Putamen (tissue), 1 donor: ENCODE measurements at regions not wholly inside any gene's neighbourhood (a gene's known extent, or its start where the extent isn't known, plus 50 kb on each side); places are given as distances from the start of the nearest gene placed in this dataset.
"Not testable (repeated sequence)": the region's sequence is repeated elsewhere in the genome, so short reads cannot be mapped to it uniquely, and the experiment has no call there.

ENCODE experiments used
- DNase-seq: peaks from one replicate; pipeline ENCODE4 v3.0.0-alpha.2; 2016; ENCODE audit warnings: low spot score

DNA sequence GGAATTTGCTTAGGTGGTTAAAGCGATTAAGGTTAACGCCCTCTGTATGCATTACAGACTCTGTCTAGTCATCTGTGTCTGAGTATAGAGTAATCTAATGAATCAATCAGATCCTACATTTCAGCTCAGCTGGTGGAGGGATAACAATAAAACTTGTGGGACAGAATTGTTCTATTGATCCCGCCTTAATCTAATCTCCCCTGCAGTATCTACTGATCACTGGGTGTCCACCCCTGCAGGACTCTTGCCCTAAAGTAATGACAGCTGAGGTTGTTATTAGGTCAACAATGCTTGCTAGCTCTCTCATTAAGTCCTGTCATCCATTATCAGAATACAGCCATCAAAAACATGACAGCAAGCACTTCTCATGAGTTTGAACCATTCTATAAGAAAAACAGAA is 462.6 kb upstream of the TMEFF2 start:
- DNase-seq = no peak

DNA sequence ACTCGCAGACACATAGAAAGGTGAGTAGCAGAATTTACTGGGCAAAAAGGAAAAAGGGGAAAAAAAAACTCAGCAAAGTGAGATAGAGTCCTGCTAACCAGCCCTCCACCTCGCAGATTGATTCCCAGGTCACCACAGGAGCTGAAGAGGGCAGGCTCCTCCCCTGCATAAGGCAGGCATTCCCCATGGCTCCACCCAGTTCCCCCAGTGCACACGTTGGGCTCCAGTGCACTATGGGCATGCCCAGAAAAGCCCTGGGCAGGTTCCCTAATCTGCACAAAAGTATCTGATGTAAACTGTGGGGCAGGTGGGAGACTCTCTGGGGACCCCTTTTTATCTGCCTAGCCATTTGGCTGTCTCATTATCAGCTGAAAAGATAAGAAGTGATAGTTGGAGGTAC is 461.2 kb upstream of the TMEFF2 start:
- DNase-seq = no peak

DNA sequence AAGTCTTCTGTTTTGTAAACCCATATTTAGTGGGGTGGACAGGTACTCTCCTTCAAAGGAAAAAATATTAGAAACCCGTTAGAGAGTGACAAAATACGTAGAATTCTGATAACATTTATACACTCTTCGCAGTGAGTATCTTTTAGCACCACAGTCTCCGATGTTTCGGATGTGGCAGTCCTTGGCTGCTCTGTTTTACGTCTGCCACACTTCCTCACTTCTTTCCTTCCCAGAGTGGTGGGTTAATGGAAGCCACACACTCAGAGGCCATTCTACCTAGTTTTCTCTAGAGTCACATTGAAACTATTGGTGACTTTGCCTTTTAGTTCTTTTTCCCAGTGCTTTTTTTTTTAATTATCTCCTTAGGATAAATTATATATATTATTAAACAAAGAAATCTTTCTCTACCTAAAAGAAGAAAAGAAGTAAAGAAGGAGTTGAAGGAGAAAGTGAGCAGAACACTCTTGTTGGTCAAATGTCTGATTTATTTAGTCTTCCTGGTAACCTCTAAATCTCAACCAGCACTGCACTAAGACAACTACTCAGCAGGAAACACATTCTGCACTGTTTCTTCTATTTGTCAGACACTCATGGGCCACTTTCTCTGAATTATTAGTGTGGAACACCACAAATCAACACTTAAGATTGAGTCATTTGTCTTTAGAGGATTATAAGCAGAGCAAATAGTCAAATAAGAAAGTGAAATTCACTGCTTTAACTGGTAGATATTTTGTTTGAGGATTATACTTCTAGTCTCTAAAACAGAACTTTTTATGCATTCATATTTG is 451.3 kb upstream of the TMEFF2 start:
- DNase-seq = no peak

DNA sequence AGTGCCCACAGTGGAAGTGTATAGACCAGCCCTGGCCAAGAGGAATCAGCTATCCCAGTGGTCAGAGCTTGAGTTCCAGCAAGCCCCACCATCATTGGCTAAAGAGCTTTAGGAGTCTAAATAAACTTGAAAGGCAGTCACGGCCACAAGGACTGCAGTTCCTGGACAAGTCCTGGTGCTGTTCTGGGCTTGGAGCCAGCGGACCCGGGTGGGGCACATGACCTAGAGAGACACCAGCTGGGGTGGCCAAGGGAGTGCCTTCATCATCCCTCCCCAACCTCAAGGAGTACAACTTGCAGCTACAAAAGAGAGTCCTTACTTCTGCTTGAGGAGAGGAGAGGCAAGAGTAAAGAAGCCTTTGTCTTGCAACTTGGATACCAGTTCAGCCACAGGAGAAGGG is 439.8 kb upstream of the TMEFF2 start:
- no peak for DNase-seq

DNA sequence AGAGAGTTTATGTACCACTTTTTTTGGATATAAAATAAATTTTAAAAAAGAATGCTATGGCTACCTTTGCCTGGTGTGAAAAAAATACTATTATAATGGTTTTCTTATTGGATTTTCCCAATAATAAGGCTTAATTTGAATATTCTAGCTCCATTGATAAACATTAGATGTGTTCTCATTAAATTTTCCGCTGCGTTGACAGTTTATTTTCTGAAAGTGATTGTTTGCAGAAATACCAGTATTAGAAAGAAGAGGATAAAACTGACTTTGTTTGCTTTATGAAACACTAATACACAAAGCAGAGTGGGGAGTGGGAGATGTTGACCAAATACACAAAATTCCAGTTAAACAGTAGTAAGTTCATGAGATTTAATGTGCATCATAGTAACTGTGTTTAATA is 433.3 kb upstream of the TMEFF2 start:
- DNase-seq = no peak

DNA sequence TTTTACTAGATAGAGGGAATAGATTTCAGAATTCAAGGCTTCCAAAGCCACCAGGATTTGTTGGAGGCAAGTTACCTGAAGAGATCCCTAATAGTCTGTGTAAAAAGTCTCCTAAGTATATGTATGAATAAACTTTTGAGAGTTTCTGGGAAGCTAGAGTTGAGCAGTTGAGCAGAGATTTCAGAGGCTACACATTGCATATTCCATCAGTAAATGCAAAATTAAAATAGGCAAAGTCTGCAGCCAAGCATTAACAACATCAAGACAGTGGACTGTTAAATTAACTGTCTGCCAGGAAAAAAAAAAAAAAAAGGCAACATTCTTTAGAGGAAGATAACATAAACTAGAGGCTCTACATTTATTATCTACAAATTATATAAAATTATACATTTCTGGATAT is 420.4 kb upstream of the TMEFF2 start:
- no peak for DNase-seq

DNA sequence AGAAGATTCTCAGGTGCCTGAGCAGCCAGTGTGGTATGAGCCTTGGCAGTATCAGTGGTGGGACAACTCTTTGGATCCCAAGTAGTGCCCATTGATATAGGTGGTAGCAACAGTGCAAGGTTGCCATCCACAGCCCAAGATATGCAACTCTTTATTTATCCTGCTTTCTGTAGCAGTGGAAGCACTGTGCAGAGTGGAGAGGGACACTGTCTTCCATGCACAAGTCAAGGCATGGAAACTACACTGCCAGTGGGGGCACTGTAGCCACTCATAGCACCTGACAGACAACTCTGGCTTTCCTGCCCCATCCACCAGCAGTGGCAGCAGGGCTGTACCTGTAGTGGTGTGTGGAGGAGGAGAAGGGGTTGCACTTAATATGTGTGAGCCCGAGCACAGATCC is 409.6 kb upstream of the TMEFF2 start:
- no peak for DNase-seq

DNA sequence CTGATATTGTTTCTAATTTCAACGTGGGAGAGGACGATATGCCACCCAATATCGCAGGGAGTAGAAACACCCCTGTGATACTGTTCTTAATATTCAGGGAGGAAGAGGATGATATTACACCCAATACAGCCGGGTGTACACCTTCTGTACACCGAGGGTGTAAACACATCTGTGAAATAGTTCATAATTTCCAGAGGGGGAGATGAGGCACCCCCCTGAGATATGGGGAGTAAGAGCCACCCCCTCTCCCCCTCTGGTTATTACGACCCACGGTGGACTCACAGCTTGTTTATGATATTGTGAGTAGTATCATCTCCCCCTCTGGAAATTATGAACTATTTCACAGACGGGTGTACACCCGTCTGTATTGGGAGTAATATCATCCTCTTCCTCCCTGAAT is 403.9 kb upstream of the TMEFF2 start:
- DNase-seq = not testable (repeated sequence)

DNA sequence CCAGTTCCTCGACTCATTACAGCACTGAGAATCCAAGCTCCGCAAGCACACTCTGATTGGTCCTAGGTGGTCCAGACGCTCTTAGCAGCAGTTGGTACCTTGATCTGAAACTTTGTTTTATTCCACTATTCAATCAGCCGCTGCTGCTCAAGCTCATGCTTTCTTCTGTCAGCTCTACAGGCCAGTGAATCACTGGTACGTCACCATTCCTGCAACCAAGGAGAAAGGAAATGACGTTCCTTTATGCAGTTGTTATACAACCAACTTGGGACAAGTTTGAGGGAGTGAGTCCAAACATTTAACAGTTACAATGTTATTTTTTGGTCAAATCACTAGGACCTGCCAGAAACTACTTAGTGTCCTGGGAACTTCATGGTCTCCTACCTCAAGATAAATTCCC is 398.8 kb upstream of the TMEFF2 start:
- DNase-seq = no peak

DNA sequence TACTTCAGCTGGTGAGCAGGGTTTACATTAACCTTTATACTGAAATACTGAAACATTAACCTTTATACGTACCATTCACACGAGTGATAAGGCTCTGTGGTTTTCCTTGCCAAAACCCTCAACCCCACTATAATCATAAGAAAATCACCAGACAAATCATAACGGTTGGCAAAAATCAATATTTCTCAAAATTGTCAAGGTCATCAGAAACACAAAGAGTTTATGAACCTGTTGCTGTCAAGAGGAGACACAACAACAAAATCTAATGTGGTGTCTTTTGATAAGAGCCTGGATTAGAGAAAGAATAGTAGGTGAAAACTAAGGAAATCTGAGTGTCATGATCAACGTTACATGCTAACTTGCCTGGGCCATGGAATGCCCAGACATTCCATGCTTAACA is 396.9 kb upstream of the TMEFF2 start:
- no peak for DNase-seq

DNA sequence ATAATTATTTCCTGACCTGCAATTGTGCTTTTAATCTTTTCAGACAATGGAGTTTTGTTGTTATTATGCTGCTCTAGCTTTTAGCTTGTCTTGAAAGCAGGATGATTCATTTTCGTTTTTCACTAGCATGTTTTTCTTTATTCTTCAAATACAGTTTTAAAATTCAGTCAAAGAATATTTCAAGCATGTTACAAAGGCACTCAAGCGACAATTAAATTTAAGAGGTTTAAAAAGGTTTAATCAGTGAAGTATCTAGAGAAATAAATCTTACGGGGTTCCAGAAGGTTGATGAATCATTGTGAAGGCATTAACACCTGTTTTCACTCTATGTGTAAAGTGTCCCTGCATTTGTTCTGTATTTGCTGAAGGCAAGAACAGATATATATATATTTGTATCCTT is 390.7 kb upstream of the TMEFF2 start:
- DNase-seq = no peak

DNA sequence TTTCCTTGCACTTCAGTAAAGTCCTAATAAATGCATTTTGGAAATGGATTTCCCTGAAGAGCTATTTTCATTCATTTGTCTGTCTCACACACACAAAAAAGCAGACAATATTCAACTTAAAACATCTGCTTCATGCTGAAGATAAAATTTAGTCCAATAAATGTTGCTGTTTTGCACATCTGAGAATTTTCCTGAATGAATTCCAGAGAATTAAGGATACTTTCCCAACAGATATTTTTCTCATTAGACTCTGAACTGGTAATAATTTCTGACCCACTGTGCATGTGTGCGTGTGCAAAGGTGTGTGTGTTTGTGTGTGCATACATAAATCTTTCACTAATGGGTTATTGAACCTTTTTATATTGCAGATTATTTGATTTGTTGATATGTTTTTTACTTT is 390.2 kb upstream of the TMEFF2 start:
- no peak for DNase-seq

DNA sequence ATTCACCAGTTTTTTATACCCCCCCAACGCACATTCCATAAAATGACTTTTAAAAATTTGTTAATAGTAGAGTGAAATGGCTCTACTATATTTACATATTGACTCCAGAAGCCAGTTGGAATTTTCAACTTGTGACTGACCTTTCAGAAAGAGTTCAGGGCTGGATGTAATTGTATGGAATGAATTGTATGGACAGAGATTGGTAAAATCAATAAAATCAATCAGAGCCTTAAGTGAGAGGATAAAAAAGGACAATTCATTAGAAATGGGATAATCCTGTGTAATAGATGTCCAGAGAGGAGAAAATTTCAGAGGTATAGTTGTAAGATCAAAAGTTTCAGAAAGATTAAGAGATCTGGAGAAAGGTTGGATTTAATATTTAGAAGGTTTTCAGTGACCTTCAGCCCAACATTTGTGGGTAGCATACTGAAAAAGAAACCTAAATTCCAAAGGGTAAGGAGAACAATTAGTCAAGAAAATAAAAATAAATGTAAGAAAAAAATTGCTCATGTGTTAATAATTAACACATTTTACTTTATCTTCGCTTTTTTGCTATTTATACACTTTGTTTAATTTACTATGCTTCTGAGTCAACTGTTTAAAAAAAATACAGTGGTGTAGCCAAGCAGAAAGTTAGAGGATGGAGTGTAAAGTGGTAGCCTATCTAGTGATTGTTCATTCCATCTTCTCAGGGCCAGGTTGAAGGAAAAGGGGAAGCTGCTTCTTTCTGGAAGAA is 385.4 kb upstream of the TMEFF2 start:
- DNase-seq = no peak

DNA sequence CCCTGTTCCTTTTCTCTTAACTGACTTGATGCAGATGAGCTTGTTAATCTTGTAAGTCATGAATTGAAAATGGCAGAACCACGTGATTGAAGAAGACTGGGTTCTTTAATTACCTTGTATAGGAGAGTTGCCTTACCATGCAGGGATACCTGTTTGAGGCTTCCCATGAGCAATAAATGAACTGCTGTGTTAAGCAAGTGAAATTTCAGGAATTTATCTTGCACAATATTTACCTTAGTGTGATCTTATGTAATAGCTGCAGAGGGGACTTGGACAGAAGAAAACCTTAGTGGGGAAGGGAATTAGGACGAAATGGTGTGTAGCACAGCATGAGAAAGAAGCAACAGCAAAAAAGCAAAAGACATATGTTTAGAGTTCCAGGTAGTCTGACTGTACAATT is 384.0 kb upstream of the TMEFF2 start:
- DNase-seq = no peak

DNA sequence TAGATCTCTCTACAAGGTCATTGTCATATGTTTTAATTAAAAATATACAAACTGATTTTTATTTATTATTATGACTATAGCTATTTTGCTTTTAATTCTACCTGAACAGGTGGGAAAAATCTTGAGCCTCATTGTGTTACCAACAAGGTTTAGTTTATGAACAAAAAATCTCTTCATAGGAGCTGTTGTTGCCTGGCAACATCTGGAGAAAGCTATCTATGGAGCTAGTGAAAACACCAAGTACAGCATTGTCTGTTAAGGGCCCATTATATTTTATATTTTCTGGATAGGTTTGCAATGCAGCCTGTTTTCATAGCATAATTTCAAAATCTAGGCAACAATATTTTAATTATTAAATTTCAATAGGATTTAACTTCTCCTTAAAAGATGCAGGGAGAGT is 383.0 kb upstream of the TMEFF2 start:
- DNase-seq = no peak

DNA sequence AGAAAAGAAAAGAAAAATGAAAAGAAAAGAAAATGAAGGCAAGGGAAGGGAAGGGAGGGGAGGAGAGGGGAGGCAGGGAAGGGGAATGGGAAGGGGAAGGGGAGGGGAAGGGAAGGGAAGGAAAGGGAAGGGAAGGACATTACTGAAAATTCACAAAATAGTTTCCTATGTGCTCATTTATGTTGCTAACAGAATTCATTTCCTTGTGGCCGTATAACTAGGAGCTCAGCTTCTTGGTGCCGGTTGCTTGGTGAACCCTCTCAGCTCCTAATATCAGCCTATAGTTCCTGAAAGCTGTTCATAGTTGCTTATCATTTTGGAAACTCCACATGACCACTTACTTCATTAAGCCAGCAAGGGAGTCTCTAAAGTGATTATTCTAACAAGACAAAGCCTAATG is 379.8 kb upstream of the TMEFF2 start:
- DNase-seq = no peak

DNA sequence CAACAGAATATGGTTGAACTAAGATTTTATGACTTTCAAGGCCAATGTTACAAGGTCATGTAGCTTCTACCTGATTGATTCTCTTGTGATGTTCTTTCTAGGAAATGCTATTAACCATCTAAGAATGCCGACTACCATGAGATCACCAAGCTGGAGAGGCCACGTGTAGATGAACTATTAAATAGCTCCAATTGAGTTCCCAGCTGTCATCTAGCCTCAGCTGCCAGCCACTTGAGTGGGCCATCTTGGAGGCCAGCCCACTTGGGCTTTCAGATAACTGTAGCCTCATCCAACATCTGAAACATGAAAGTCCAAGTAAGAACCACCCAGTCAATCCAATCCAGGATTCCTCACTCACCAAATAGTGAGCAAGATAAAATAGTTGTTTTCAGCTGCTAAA is 376.9 kb upstream of the TMEFF2 start:
- DNase-seq = no peak

DNA sequence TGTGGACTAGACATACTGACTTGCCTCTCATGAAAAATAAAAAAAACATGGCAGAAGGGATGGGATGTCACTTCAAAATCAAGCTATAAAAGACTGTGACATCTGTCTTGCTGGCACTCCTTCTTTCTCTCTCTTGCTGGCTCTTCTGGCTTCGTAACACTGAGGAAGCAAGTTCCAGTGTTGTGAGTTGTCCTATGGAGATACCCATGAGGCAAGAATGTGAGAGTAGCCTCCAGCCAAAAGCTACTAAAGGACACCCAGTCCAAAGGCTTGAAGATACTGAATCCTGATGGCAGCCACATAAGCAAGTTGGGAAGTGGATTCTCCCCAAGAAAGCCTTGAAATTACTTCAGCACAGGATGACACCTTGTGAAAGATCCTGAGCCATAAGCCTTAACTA is 376.1 kb upstream of the TMEFF2 start:
- no peak for DNase-seq

DNA sequence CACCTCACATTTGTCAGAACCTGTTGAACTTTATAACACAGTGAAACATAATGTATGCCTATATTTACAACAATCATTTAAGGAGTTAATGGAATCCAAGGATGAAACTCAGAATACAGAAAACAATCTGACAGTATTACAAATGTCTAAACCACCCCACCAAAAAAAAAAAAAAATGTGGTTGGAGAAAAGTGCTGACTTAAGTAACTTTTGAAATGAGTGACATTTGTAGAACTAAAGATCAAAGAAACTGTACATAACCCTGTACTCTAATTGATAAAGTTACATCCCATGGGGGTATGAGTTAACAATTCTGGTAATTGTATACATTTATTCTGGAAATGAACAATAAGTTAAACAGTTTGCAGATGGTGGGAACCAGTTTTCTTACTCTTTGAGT is 372.1 kb upstream of the TMEFF2 start:
- no peak for DNase-seq

DNA sequence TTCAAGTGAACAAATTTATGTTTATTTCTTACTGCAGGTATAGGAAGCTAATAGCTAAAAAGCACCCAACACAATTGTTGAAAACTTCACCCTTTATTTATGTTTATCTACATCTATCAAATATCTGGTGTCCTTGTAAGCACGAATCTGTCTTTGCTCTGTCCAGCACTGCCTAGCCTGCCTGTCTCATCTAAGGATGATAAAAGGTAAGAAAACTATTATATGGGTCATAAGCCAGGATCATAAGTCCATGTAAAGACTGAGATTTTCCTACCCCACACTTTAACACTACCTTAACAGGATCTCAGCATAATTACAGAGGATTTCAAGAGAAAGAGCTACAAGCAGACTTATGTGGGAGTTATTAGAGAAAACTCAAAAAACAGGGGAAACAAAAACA is 365.6 kb upstream of the TMEFF2 start:
- no peak for DNase-seq

DNA sequence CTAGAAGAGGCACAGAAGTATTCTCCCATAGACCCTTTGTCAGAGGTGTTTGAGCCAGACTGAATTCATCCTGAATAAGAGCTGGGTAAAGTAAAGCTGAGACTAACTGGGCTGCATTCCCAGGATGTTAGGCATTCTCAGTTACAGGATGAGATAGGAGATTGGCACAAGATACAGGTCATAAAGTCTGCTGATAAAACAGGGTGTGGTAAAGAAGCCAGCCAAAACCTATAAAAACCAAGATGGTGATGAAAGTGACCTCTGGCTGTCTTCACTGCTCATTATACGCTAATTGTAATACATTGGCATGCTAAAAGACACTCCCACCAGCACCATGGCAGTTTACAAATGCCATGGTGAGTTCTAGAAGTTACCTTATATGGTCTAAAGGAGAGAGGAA is 364.9 kb upstream of the TMEFF2 start:
- no peak for DNase-seq

DNA sequence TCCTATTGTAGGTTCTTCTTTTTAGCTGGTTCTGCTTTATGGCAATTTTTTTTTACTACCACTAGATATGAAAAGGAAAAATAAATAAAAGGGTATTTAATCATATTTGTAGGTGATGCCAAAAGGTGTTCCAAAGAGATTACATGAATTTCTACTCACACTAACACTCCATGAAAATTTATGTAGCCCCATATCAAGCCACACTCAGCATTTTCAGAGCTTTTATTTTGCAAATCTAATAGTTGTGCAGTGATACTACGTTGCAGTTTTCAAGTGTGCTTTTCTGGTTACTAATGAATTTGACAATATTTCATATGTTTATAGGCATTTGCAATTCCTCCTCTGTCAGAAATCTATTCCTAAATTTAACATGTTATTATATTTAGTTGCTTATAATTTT is 363.9 kb upstream of the TMEFF2 start:
- no peak for DNase-seq

DNA sequence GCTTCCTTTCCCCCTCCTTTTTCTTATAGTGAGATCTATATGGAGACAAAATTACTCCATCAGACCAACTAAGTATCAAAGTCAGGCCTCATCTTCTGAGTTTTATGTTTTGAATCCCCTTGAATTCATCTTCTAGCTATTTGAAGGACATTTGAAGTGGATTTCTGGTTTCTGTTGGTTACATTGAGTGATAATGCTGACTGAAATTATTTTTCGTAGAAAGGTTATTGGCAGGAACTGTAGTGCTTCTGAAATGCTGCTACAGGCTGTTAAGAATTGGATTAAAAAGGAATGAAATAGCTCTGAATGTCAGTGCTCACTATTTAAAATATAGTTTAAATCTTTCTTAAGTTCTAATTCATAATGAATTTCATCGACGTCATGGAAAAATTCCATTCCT is 361.0 kb upstream of the TMEFF2 start:
- DNase-seq = no peak

DNA sequence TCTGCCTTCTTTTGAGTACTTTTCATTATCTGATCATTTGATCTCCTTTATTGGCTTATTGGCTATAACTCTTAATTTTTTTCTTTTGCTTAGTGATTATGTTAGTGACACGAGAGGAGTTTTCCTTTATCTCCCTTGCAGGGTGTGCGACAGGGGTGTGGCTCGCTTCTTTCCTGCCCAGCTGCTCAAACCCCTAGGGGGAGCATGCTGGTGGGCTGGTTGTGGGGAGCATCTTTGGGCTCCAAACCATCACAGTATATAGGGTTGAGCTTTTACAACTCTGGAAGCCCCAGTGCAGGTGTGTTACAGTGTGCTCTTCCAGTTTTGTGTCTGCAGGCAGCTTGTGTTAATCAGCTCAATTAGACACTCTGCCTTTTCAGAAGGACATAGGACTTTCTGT is 357.0 kb upstream of the TMEFF2 start:
- no peak for DNase-seq
